Transverse colon (tissue), 4 donors: ENCODE measurements at regions not wholly inside any gene's neighbourhood (a gene's known extent, or its start where the extent isn't known, plus 50 kb on each side); places are given as distances from the start of the nearest gene placed in this dataset.

Source experiments
- POLR2A ChIP-seq: fragments of 450-650 bp; IDR thresholded peaks from one replicate; pipeline ENCODE4 v1.6.1; 2016; ENCODE audit warnings: antibody characterized with exemption, mild to moderate bottlenecking, moderate library complexity
- POLR2AphosphoS5 ChIP-seq, 3 donors: sonication (generic); formaldehyde crosslinking; IDR thresholded peaks; one replicate each; pipeline ENCODE4 v1.6.1; 2016; ENCODE audit warnings: antibody characterized with exemption in 3 of 3
- TF ChIP-seq, protein P1 (sequence below), 5 experiments: fragments of 200-600 bp in 3 of 5; fragments of 450-650 bp in 2 of 5; sonication (generic) in 3 of 5; IDR thresholded peaks; 1 replicate in 2 of 5; 2 replicates in 3 of 5; pipeline ENCODE4 v1.5.1; 2016 to 2017; ENCODE audit warnings: antibody characterized with exemption in 5 of 5, inconsistent platforms in 3 of 5, mild to moderate bottlenecking in 2 of 5, moderate library complexity in 1 of 5

DNA sequence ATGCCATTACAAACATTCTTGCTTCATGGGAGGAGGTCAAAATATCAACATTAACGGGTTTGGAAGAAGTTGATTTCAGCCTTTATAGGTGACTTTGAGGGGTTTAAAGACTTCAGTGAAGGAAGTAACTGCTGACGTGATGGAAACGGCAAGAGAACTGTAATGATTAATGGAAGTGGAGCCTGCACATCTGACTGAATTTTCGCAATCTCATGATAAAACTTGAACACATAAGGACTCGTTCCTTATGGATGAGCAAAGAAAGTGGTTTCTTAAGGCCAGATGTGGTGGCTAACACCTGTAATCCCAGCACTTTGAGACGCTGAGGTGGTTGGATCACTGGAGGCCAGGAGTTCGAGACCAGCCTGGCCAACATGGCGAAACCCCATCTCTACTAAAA is 226.1 kb downstream of the BCAS1 start:
- no peak for TF ChIP-seq POLR2A
- TF ChIP-seq, protein P1, sequence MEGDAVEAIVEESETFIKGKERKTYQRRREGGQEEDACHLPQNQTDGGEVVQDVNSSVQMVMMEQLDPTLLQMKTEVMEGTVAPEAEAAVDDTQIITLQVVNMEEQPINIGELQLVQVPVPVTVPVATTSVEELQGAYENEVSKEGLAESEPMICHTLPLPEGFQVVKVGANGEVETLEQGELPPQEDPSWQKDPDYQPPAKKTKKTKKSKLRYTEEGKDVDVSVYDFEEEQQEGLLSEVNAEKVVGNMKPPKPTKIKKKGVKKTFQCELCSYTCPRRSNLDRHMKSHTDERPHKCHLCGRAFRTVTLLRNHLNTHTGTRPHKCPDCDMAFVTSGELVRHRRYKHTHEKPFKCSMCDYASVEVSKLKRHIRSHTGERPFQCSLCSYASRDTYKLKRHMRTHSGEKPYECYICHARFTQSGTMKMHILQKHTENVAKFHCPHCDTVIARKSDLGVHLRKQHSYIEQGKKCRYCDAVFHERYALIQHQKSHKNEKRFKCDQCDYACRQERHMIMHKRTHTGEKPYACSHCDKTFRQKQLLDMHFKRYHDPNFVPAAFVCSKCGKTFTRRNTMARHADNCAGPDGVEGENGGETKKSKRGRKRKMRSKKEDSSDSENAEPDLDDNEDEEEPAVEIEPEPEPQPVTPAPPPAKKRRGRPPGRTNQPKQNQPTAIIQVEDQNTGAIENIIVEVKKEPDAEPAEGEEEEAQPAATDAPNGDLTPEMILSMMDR (IDR thresholded peaks at IDR 0.05), result no peak
- no peak for TF ChIP-seq POLR2AphosphoS5 (IDR thresholded peaks at IDR 0.05)
